Ramos (cell line): ENCODE measurements at regions not wholly inside any gene's neighbourhood (a gene's known extent, or its start where the extent isn't known, plus 50 kb on each side); places are given as distances from the start of the nearest gene placed in this dataset.
"Not testable (repeated sequence)": the region's sequence is repeated elsewhere in the genome, so short reads cannot be mapped to it uniquely, and the experiment has no call there.

ENCODE experiments used
- in situ Hi-C: fragments of 300-500 bp; cut with MboI; formaldehyde crosslinking; loops from one replicate; pipeline ENCODE4 v1.14.3; 2022; ENCODE audit warnings: low sequenced_read_pairs; ENCODE audit not compliant: unreplicated experiment

DNA sequence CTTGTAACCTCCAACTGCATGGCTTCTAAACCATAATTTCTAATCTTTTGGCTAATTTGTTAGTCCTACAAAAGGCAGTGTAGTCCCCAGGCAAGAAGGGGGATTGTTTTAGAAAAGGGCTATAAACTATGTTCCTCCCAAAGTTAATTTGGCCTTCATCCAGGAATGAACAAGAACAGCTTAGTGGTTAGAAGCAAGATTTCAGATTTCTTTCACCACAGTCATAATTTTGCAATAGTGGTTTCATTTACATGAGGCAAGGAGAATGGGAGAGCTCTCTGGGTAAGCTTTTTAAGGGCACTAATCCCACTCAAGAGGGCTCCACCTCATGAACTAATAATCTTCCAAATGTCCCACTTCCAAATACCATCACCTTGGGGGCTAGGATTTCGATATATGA, 1353.9 kb downstream of the NCAM2 start:
- in situ Hi-C loops: no loop called here

DNA sequence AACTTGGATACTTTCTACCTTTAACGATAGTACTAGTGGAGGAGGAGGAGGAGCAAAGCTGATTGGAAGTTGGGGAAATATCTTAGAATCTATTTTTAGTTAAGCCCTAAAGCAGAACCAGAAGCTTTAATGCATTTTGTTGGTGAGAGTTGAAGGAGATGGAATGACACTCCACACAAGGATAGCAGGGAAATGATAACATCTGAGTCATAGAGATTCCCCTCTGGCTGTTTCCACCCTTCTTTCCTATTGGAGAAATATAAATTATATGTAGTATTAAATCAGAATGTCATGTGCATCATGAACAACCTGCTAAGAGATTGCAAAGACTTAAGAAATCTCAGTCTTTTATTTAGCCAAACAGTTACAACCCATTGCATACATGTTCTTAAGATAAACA, 1357.7 kb downstream of the NCAM2 start:
- in situ Hi-C loops: no loop called here

GRCh38 chr21:22356663-22357062, 1358.5 kb downstream of the NCAM2 start:
- in situ Hi-C loops: no loop called here

- in situ Hi-C loops: not testable (repeated sequence)
Measured at GRCh38 chr21:22359599-22359998, 1361.4 kb downstream of the NCAM2 start.

GRCh38 chr21:22363504-22363903, 1365.3 kb downstream of the NCAM2 start:
- in situ Hi-C loops: no loop called here

- in situ Hi-C loops: no loop called here
Measured at GRCh38 chr21:22364163-22364562, 1366.0 kb downstream of the NCAM2 start.

DNA sequence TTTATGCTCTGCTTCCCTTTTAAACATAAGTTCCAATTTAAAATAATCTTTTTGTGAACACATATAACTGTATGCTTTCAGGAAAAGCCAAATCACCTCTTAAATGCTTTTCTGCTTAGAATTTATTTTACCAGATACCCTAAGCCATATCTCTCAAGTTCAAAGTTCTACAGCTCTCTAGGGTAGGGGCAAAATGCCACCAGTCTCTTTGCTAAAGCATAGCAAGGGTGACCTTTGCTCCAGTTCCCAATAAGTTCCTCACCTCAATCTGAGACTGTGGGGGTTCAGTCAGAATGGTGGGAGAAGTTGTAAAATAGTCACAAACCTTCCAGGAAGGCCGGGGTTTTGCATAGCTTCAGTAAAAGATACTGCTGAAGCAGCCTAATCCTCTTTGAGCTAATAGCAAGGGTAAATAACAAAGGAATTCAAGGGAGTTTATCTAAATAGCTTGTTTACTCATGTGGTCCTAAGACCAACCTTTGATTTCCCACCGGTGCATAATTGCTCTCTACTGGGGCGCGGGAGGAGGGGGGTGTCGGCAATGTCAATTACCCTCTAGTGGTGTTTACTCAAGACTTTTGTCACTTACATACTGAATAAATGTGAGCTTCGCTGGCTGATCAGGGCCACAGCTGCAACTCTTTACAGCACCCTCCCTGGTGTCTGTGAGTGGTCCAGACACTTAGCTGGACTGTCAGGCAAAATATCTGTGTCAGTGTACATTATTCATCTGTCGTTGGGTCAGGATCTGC, 1376.2 kb downstream of the NCAM2 start:
- in situ Hi-C loops: no loop called here

- in situ Hi-C loops: not testable (repeated sequence)
Measured at GRCh38 chr21:22377795-22378194, 1379.6 kb downstream of the NCAM2 start.

DNA sequence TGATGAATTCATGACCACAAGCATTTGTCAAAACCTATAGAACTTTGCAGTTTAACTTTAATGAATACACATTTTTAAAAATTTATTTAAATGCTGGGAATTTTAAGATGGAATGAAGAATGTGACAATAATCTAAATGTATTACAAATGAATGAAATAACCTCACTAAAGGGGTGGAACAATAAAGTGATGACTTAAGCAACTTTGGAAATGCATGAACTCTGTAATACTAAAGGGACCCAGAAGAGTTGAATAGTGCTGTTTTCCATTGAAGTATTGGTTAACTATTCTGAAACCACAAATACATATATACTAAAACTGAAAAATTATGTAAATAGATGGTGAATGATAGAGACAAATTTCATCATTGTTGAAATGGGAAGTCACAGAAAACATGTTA, 1395.1 kb downstream of the NCAM2 start:
- in situ Hi-C loops: no loop called here

DNA sequence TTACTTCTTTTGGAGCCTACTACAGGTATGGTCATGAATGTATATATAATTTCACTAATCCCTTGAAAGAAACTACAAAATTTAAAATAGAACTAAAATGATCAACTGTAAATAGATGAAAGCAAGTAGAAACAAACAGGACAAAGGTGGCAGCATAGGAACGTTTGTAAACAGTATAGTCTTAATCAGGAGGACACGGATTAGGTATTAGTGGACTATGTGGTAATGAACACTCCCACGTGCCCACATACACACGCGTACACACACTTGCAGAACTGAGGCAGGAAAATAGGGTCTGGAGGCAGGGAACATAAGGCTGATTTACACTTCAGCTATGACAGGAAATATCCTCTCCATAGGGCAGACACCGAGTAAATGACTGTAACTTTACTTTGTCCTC, 1397.8 kb downstream of the NCAM2 start:
- in situ Hi-C loops: no loop called here

DNA sequence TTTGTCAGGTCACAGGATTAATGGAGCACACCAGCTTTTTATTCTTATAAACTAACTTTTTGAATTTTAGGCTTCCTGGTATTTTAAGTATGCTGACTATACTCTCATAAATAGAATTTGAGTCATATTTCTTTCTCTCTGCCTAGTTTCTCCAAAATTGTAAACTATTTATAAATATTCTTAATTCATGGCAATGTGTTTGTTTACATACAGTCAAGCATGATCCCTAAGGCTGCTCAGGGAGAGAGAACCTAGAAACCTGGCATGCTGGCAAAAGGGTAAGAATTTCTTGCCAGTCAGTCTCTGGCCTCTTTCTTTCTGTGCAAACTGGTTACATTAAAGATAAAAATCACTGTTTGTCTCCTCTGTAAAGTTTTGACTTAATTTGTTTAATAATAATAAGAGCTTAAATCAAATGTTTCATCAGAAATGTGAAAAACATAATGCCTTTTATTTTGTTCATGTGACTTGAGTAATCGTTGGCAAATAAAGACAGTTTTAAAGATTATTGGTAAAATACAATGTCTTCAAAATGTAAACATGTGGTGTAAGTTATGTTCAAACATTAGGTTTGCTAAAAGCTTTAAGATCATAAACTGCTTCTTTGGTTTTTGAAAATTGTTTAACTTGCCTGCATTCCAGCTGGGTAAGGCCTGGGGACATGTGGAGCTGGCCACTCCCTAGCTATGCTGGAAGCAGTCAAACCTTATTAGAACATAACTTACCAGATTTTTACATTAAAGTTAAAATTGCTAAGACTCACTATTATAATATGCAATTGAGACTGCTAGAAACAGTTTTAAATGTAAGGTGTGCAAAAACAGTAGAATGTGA, 1401.7 kb downstream of the NCAM2 start:
- in situ Hi-C loops: no loop called here

GRCh38 chr21:22409571-22409970, 1411.4 kb downstream of the NCAM2 start:
- in situ Hi-C loops: no loop called here

- in situ Hi-C loops: no loop called here
Measured at GRCh38 chr21:22416555-22416954, 1418.3 kb downstream of the NCAM2 start.

DNA sequence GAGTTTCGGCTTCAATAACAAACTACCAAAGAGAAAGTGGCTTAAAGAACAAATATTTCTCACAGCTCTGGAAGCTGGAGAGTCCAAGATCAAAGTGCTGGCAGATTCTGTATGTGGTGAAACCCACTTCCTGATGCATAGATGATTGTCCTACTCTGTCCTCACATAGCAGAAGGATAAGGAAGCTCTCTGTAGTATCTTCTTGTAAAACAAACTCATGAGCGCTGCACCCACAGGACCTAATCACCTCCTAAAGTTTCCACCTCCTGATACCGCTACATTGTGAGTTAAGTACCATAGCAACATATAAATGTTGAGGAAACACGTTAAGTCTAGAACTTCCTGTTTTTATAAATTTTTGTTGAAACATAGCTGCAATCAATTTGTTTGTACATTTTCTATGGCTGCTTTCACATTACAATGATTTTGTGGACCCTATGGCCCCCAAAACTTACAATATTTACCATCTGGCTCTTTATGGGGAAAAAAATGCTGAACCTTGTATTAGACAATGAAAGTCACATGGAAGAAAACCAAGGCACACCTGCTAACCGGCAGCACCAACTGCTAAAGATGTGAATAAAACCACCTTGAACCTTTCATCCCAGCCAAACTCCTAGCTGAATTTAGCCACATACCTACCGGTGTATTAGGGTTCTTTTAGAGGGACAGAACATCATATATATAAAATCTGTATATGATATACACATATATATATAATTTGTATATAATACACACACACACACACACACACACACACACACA, 1423.4 kb downstream of the NCAM2 start:
- in situ Hi-C loops: no loop called here

GRCh38 chr21:22438428-22439086, 1440.3 kb downstream of the NCAM2 start:
- in situ Hi-C loops: no loop called here

DNA sequence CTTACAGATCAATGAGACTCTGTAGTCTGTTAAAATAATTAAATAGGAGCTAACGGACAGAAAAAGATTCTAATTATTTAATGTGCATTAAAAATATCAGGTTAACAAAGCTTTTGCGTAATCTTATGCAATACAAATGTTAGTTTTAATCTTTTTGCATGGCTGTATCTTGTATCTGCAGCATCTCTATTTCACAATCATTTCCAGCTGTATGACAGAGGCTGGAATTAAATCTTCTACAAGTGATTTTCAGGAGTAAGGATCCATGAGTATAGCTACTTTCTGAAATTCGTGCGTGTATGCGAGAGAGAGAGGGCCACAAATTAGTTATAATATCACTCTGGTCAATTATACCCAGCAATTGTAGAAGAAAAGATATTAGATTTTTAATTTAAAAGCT, 1446.8 kb downstream of the NCAM2 start:
- in situ Hi-C loops: no loop called here

GRCh38 chr21:22450507-22450906, 1452.3 kb downstream of the NCAM2 start:
- in situ Hi-C loops: no loop called here

GRCh38 chr21:22456241-22456640, 1458.0 kb downstream of the NCAM2 start:
- in situ Hi-C loops: no loop called here

- in situ Hi-C loops: no loop called here
Measured at GRCh38 chr21:22468893-22469292, 1470.7 kb downstream of the NCAM2 start.

DNA sequence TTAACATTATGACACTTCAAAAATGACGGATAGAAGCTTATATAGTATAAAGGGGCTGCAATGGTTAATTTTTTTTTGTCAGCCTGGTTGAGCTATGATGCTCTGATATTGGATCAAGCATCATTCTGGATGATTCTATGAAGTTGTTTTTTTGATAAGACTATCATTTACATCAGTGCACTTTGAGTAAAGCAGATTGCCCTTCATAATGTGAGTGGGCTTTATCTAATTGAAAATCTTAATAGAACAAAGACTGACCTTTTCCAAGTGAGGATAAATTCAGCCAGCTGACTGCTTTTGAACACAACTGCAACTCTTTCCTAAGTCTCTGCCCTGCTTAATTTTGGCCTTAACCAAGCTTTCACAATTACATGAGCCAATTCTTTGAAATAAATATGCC, 1476.2 kb downstream of the NCAM2 start:
- in situ Hi-C loops: no loop called here
